H1 (cell line): ENCODE measurements at regions not wholly inside any gene's neighbourhood (a gene's known extent, or its start where the extent isn't known, plus 50 kb on each side); places are given as distances from the start of the nearest gene placed in this dataset.

Experiments
- ATF3 ChIP-seq: IDR thresholded peaks from 2 replicates; pipeline ENCODE4 v1.6.1; 2011; ENCODE audit warnings: low read depth, mild to moderate bottlenecking, low read length; ENCODE audit not compliant: insufficient read depth
- EGR1 ChIP-seq: IDR thresholded peaks from 2 replicates; pipeline ENCODE4 v1.6.1; 2011; ENCODE audit warnings: low read depth, low read length, borderline replicate concordance
- HDAC2 ChIP-seq, 2 experiments: fragments of 300-600 bp in 1 of 2; sonication (generic) in 1 of 2; IDR thresholded peaks; 2 replicates each; pipeline ENCODE4 v1.6.1; 2011 to 2012; ENCODE audit warnings: low read depth in 2 of 2, low read length in 2 of 2, mild to moderate bottlenecking in 2 of 2, moderate library complexity in 2 of 2, borderline replicate concordance in 1 of 2, inconsistent platforms in 1 of 2
- HDAC6 ChIP-seq: IDR thresholded peaks from one replicate; pipeline ENCODE4 v1.7.1; 2012; ENCODE audit warnings: low read depth, mild to moderate bottlenecking, inconsistent platforms, low read length, moderate library complexity
- SP4 ChIP-seq: IDR thresholded peaks from 2 replicates; pipeline ENCODE4 v1.6.1; 2012; ENCODE audit warnings: low read length, inconsistent platforms
- TF ChIP-seq, protein P1 (sequence below): fragments of 300-600 bp; sonication (generic); IDR thresholded peaks from 2 replicates; pipeline ENCODE4 v1.7.1; 2012; ENCODE audit warnings: low read length, moderate library complexity, mild to moderate bottlenecking, inconsistent platforms; ENCODE audit not compliant: insufficient replicate concordance

DNA sequence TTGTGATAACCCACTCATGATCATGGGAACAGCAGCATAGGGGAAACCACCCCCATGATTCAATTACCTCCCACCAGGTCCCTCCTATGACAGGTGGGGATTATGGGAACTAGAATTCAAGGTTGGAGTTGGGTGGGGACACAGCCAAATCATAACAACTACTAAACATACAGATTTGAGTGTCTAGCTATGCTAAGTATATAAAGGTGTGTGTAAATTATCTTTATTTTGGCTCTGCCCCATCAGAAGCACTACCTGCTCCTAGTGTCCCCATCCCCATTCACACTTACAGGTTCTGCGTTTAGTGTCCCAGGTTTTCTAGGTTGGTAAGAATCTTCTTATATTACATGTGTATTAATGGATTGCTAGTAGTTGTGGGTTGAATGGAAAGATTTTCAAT lies 464.7 kb downstream of the EPHA4 start (continued):
- no peak for TF ChIP-seq HDAC6
- no peak for TF ChIP-seq ATF3
- no peak for TF ChIP-seq HDAC2 (IDR thresholded peaks at IDR 0.05; ENCODE audit: borderline replicate concordance in 1 of 2, low read depth in 2 of 2, low read length in 2 of 2)
- TF ChIP-seq, protein P1, sequence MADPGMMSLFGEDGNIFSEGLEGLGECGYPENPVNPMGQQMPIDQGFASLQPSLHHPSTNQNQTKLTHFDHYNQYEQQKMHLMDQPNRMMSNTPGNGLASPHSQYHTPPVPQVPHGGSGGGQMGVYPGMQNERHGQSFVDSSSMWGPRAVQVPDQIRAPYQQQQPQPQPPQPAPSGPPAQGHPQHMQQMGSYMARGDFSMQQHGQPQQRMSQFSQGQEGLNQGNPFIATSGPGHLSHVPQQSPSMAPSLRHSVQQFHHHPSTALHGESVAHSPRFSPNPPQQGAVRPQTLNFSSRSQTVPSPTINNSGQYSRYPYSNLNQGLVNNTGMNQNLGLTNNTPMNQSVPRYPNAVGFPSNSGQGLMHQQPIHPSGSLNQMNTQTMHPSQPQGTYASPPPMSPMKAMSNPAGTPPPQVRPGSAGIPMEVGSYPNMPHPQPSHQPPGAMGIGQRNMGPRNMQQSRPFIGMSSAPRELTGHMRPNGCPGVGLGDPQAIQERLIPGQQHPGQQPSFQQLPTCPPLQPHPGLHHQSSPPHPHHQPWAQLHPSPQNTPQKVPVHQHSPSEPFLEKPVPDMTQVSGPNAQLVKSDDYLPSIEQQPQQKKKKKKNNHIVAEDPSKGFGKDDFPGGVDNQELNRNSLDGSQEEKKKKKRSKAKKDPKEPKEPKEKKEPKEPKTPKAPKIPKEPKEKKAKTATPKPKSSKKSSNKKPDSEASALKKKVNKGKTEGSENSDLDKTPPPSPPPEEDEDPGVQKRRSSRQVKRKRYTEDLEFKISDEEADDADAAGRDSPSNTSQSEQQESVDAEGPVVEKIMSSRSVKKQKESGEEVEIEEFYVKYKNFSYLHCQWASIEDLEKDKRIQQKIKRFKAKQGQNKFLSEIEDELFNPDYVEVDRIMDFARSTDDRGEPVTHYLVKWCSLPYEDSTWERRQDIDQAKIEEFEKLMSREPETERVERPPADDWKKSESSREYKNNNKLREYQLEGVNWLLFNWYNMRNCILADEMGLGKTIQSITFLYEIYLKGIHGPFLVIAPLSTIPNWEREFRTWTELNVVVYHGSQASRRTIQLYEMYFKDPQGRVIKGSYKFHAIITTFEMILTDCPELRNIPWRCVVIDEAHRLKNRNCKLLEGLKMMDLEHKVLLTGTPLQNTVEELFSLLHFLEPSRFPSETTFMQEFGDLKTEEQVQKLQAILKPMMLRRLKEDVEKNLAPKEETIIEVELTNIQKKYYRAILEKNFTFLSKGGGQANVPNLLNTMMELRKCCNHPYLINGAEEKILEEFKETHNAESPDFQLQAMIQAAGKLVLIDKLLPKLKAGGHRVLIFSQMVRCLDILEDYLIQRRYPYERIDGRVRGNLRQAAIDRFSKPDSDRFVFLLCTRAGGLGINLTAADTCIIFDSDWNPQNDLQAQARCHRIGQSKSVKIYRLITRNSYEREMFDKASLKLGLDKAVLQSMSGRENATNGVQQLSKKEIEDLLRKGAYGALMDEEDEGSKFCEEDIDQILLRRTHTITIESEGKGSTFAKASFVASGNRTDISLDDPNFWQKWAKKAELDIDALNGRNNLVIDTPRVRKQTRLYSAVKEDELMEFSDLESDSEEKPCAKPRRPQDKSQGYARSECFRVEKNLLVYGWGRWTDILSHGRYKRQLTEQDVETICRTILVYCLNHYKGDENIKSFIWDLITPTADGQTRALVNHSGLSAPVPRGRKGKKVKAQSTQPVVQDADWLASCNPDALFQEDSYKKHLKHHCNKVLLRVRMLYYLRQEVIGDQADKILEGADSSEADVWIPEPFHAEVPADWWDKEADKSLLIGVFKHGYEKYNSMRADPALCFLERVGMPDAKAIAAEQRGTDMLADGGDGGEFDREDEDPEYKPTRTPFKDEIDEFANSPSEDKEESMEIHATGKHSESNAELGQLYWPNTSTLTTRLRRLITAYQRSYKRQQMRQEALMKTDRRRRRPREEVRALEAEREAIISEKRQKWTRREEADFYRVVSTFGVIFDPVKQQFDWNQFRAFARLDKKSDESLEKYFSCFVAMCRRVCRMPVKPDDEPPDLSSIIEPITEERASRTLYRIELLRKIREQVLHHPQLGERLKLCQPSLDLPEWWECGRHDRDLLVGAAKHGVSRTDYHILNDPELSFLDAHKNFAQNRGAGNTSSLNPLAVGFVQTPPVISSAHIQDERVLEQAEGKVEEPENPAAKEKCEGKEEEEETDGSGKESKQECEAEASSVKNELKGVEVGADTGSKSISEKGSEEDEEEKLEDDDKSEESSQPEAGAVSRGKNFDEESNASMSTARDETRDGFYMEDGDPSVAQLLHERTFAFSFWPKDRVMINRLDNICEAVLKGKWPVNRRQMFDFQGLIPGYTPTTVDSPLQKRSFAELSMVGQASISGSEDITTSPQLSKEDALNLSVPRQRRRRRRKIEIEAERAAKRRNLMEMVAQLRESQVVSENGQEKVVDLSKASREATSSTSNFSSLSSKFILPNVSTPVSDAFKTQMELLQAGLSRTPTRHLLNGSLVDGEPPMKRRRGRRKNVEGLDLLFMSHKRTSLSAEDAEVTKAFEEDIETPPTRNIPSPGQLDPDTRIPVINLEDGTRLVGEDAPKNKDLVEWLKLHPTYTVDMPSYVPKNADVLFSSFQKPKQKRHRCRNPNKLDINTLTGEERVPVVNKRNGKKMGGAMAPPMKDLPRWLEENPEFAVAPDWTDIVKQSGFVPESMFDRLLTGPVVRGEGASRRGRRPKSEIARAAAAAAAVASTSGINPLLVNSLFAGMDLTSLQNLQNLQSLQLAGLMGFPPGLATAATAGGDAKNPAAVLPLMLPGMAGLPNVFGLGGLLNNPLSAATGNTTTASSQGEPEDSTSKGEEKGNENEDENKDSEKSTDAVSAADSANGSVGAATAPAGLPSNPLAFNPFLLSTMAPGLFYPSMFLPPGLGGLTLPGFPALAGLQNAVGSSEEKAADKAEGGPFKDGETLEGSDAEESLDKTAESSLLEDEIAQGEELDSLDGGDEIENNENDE = no peak
- no peak for TF ChIP-seq SP4
- TF ChIP-seq EGR1 = no peak
